Inflammatory macrophage (primary cell): ENCODE measurements at regions not wholly inside any gene's neighbourhood (a gene's known extent, or its start where the extent isn't known, plus 50 kb on each side); places are given as distances from the start of the nearest gene placed in this dataset.
A peak's percentile ranks its signal among the peaks of the same experiment; 100 is the strongest.
"Not testable (repeated sequence)": the region's sequence is repeated elsewhere in the genome, so short reads cannot be mapped to it uniquely, and the experiment has no call there.

Experiments
- DNase-seq, 2 donors: peaks; one replicate each; pipeline ENCODE4 v3.0.0-alpha.2; 2020 to 2022

- no peak for DNase-seq
These were observed 93.0 kb upstream of the EGFL6 start for GRCh38 chrX:13476384-13476783.

DNA sequence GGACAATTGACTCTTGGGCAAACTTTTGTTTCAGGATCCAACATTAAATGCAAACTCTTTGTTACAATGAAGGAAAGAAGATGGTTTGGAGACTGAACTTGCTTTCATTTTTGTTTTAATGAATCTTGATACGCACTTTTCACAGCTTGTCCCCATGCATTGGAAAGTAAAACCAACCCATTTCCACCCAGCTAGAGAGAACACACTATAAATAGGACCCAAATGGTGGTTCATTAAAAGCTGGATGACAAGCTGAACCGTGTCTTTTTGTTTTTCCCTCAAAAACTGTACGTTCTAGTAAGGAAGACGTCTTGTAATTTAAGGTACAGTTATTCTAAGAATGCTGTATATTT is 95.3 kb upstream of the EGFL6 start:
- DNase-seq, result no peak

GRCh38 chrX:13473442-13474163 is 95.8 kb upstream of the EGFL6 start:
- peak; percentile 54 to 73 for DNase-seq

DNA sequence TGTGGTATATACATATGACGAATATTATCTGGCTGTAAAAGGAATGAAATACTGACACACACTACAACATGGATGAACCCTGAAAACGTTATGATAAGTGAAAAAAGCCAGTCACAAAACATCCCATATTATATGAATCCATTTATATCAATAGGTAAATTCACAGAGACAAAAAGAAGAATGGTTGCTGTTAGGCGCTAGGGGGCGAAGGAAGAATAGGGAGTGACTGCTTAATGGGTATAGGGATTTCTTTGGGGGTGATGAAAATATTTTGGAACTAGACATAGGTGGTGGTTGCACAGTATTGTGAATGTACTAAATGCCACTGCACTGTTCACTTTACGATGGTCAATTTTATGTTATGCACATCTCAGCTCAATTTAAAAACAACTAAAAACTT is 96.4 kb upstream of the EGFL6 start:
- DNase-seq, result no peak

DNA sequence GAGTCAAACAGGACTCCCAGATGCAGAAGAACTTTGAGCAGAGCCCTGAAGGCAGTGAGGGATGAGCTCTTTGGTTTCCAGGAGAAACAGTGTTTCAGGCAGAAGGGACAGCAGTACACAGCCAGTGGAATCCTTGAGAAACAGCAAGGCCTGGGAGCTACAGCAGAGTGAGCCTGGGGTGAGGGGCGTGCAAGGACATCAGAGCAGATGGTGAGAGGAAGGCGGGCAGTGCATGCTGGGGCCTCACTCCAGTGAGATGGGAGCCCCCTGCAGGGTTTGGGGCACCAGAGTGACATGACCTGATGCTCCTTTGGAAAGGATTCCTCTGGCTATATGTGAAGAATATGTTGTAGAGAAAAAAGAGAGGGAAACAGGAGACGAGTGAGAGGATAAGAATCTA is 98.1 kb upstream of the EGFL6 start:
- DNase-seq, result no peak

GRCh38 chrX:13470685-13470977 is 98.8 kb upstream of the EGFL6 start:
- no peak for DNase-seq

GRCh38 chrX:13469963-13470684 is 99.3 kb upstream of the EGFL6 start:
- DNase-seq, result peak; percentile 69 to 70

DNA sequence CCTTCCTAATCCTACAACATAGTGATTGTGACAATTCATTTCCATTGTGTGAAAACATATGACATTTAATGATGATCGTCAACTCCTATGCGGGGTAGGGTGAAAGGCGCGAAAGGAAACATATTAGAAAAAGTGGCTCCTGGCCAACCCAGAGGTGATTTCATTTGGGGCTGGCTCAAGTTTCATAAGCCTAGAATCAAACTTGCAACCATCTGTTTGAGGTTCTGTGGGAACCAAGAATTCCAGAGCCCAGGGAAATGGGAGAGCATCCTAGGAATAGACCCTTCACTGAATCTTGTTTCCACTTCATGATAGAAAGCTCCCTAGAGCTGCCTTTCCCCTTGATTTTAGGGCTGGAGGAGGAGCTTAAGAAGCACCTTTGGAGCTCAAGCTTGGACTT is 101.3 kb upstream of the EGFL6 start:
- DNase-seq, result no peak

DNA sequence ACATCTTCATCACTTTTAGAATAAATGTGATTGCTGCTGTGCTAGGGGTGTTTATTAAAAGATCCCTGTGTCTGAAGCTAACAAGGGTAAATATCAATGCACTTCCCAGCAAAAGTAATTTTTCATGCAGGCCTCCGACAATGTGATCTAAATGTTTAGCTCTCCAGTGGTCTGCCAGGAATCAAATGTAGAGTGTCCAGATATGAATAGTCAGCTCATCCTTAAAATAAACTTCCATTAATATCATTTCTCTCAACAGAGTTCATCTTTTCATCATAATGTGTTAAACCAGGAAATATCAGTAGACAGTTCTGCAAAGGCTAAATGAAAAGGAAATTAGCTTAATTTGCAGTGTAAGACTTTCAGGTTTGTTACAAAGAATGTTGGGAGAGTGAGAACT is 102.2 kb upstream of the EGFL6 start:
- no peak for DNase-seq

DNA sequence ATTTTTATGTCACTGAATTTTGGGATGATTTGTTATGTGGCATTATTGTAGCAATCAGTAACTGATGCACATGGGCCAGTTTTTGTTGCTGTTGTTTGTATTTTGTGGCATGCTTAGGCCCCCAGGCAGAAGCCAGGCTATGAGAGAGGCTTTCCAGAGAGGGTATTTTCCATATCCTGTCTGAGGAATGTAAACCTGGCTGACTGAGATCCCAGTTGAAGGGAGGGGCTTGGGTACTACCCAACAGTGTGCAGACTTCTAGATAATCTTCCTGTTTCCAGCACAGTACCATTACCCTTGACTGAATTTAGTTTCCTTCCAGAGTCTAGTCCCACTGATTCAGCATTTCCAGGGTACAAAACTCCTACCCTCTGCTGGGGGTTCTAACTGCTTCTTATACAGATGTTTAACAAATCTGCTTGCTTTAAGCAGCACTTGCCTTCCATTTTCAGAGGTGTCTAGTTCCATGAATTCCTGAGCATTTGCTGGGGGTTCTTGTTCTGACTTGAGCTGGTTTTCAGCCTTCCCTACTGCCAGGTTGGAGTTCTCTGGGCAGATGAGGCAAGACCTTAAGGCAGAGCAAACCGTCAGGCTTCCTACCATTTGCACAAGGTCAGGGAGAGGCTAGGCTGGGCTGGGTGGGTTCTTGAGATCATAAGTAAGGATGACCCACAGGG is 104.7 kb upstream of the EGFL6 start:
- no peak for DNase-seq

GRCh38 chrX:13463608-13464007 is 105.8 kb upstream of the EGFL6 start:
- peak in 1 of 2 donors; percentile 11 for DNase-seq

DNA sequence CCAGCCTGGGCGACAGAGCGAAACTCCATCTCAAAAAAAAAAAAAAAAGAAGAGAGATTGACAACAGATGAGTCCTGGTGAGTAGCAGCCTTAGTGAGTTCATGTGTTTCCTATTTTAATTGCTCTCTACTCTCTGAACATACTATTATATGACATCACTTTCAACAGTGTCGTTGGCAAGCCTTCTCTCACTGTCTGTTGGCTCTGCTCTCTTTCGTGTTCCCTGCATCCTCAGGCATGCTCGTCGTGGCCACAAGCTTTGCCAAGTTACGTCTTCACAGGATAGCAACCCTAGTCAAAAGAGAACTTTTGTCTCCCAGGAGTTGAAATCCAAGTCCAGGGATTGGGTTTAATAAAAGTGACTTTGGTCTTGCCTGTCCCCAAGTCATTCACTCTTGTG is 117.1 kb upstream of the EGFL6 start:
- no peak for DNase-seq

DNA sequence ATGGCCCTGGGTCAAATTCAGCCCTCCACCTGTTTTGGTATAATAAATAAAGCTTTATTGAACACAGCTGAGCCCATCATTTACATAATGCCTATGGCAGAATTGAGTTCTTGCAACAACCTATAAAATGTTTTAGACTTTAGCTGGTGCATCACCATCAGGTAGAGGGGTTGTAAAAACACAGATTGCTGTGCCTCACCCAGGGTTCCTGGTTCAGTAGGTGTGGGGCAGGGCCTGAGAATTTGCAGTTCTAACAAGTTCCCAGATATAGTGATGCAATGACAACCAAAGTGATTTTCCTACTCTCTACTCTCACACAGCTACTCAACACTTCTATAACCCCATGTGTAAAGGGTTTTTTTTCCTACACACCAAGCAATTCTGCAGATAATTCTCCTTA is 120.0 kb upstream of the EGFL6 start:
- no peak for DNase-seq

- DNase-seq, result no peak
These were observed 120.5 kb upstream of the EGFL6 start for GRCh38 chrX:13448941-13449340.

- not testable (repeated sequence) for DNase-seq
These were observed 121.8 kb upstream of the ATXN3L start for GRCh38 chrX:13441608-13442007.

DNA sequence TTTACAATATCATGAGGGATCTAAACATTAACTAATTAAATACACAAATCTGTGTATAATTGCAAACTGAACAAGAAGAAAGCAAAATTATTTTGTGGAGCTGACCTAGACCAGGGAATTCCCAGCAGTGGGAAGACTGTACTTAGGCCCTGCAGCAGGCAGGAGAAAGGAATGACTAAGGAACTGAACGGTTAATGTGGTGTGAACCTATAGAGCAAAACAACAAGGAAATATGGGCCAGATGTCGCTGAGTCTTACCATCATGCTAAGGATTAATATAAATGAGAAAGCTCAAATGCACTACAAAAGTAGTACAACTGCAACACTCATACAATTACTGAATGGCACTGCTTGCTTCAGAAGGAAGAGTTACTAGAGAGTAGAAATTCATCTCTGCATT is 120.3 kb upstream of the ATXN3L start:
- DNase-seq, result no peak

DNA sequence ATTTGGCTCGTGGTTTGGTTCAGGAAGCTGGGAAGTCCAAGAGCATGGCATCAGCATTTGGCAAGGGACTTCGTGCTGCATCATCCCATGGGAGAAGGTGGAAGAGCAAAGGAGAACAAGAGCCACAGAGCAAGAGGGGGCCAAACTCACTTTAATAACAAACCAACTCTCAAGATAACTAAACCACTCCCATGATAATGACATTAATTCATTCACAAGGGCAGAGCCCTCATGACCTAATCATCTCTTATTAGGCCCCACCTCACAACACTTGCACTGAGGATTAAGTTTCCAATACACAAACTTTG is 113.4 kb upstream of the ATXN3L start:
- no peak for DNase-seq

GRCh38 chrX:13432414-13433297 is 112.8 kb upstream of the ATXN3L start:
- DNase-seq, result peak; percentile 35 to 67

- DNase-seq, result peak in 1 of 2 donors; percentile 3
These were observed 110.4 kb upstream of the ATXN3L start for GRCh38 chrX:13430136-13430827.

GRCh38 chrX:13428053-13428786 is 108.4 kb upstream of the ATXN3L start:
- peak; percentile 69 to 80 for DNase-seq

DNA sequence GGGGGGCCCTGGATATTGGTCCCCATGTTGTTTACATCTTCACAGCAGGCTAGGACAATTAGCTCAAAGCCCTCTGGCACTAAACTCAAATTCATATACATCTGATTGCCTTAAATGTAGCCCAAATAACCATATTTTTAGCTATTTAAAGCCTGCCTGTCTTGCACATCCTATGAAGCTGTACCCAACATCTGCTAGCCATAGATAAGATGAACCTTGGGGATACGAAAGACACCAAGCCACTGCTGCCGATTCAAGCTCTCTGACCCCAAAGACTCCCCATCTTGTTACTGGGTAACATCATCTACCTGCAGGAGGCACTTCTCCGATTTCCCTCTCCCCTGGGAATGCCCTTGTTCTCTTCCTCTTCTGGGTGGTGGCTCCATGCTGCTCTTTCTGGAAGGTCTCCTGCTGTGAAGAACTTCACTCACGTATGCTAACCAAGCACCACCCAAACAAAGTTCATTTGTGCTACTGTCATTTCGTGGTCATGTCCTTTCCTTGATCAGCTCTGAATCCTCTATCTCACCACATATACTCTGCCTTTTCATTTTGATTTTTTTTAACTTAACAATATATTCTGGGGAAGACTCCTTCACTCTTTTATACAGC is 107.7 kb upstream of the ATXN3L start:
- DNase-seq, result no peak
